ENCODE measurements at regions not wholly inside any gene's neighbourhood (a gene's known extent, or its start where the extent isn't known, plus 50 kb on each side); places are given as distances from the start of the nearest gene placed in this dataset.
"Not testable (repeated sequence)": the region's sequence is repeated elsewhere in the genome, so short reads cannot be mapped to it uniquely, and the experiment has no call there.

DNA sequence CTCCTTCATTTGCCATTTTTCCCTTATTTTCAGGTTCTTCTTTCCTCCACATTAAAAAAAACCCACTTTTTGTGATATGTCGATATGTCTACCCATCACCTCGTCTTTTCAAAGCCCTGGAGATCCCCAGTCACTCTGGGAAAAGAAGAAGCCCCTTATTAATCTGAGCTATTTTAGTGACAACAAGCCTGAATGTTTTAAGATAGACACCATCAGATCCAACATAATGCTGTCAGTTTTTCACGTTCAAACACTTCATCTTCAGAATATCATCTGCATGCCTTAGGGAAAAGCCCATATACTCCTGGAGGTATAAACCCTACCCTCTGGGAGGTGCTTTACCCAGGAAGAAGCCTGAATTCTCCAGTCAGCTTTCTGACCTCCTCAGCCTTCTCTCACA is 464.0 kb upstream of the CDH4 start:
- ATAC-seq (ENCODE audit: low FRiP score) (no peak), DNase-seq (ENCODE audit: low spot score) (no peak)
- TF ChIP-seq, protein P1, sequence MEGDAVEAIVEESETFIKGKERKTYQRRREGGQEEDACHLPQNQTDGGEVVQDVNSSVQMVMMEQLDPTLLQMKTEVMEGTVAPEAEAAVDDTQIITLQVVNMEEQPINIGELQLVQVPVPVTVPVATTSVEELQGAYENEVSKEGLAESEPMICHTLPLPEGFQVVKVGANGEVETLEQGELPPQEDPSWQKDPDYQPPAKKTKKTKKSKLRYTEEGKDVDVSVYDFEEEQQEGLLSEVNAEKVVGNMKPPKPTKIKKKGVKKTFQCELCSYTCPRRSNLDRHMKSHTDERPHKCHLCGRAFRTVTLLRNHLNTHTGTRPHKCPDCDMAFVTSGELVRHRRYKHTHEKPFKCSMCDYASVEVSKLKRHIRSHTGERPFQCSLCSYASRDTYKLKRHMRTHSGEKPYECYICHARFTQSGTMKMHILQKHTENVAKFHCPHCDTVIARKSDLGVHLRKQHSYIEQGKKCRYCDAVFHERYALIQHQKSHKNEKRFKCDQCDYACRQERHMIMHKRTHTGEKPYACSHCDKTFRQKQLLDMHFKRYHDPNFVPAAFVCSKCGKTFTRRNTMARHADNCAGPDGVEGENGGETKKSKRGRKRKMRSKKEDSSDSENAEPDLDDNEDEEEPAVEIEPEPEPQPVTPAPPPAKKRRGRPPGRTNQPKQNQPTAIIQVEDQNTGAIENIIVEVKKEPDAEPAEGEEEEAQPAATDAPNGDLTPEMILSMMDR (IDR thresholded peaks at IDR 0.05), result no peak

DNA sequence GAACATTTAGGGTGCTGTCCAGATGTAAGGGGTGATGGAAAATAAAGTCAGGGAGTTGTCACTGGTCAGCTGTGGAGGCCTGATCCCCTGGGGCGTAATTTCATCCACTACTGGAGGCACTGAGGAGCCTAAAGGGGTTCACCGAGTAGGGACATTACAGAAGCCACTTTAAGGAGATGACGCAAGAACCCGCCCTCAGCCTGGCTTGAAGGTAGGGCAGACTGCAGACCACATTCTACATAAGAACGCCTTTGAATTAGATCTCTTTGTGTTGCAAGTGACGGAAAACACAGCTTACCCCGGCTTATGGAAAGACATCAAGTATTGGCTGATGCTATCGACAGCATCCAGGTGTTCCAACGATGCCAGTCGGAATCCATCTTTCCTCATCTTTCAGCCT is 462.7 kb upstream of the CDH4 start:
- DNase-seq (ENCODE audit: low spot score) (no peak), ATAC-seq (ENCODE audit: low FRiP score) (no peak)
- TF ChIP-seq, protein P1 (IDR thresholded peaks at IDR 0.05), result no peak

GRCh38 chr20:60790339-60790738 is 461.7 kb upstream of the CDH4 start:
- DNase-seq (ENCODE audit: low spot score); ATAC-seq (ENCODE audit: low FRiP score): not testable (repeated sequence)

- no peak for DNase-seq (ENCODE audit: low spot score)
- TF ChIP-seq, protein P1 (IDR thresholded peaks at IDR 0.05), result no peak
- no peak for ATAC-seq (ENCODE audit: low FRiP score)
These were observed 460.2 kb upstream of the CDH4 start for GRCh38 chr20:60791823-60792222.

- TF ChIP-seq, protein P1 (IDR thresholded peaks at IDR 0.05), result no peak
- no peak for ATAC-seq (ENCODE audit: low FRiP score)
These were observed 459.1 kb upstream of the CDH4 start for GRCh38 chr20:60792941-60793340.

GRCh38 chr20:60794674-60795073 is 457.4 kb upstream of the CDH4 start:
- TF ChIP-seq, protein P1 (IDR thresholded peaks at IDR 0.05), result no peak
- no peak for DNase-seq (ENCODE audit: low spot score)
- ATAC-seq (ENCODE audit: low FRiP score), result no peak

More at GRCh38 chr20:60792941-60793340, 459.1 kb upstream of the CDH4 start:
- DNase-seq (ENCODE audit: low spot score), result no peak

DNA sequence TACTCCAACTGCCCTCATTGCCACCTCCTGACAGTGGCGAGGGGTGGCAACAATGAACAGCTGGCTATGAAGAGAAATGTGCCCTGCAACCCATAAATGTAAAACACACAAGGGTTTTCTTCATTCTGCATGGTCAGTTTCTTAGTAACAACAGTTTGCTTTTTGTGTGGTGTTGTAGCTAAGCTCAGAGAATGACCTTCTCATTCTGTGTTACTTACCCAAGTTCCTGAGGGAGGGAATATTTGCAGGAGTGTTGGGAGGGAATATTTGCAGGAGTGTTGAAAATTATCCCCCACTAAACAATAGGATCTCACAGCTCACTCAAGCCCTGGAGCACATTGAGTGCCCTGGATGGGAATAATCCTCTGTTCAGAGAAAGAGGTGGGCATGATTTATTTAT is 456.4 kb upstream of the CDH4 start:
- ATAC-seq (ENCODE audit: low FRiP score) (no peak), DNase-seq (ENCODE audit: low spot score) (no peak)

More for the DNA sequence above, 456.4 kb upstream of the CDH4 start:
- TF ChIP-seq, protein P1 (IDR thresholded peaks at IDR 0.05), result no peak
